G401.6 (cell line): ENCODE measurements at regions not wholly inside any gene's neighbourhood (a gene's known extent, or its start where the extent isn't known, plus 50 kb on each side); places are given as distances from the start of the nearest gene placed in this dataset.
"Not testable (repeated sequence)": the region's sequence is repeated elsewhere in the genome, so short reads cannot be mapped to it uniquely, and the experiment has no call there.

ENCODE experiments used
- FAIRE-seq: peaks from 2 replicates; lab custom pipeline; 2012; peaks lifted over from hg19 to GRCh38; lab: Jason Lieb, UNC

GRCh38 chr2:186302263-186302662, 183.8 kb upstream of the ZC3H15 start:
- no peak for FAIRE-seq

DNA sequence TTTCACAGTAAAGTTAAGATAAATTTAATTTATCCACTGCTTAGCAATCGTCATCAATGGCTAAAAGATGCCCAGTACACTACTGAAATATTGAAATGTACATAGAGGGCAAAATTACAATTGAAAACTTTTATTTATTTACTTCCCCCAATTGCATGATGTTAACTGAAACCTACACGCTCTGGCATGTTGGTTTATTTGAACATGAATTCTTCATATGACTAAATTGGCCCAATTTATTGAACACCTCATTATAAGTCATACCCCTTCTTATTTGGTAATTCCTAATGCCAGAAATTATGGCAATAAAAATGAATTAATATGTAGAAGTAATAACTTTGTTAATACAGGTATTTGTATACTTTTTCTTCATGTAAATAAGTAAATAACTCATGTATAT, 183.0 kb upstream of the ZC3H15 start:
- FAIRE-seq: no peak

DNA sequence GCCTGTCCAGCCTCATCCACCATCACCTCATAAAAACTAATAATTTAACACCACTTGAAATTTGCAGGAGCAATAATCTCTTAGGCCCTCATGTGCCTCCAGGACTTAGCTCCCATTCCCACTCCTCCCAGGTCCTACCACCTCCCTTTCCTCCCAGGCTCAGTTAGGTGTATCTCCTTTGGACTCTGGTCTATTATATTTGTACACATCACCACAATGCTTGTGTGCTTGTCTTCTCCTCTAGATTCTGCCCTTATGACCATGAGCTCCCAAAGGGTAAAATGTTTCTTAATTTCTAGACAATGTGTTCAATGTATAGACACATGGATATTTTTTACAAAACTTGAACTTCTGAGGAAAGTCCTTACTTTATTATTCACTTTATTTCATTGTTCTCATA, 182.0 kb upstream of the ZC3H15 start:
- FAIRE-seq: no peak

DNA sequence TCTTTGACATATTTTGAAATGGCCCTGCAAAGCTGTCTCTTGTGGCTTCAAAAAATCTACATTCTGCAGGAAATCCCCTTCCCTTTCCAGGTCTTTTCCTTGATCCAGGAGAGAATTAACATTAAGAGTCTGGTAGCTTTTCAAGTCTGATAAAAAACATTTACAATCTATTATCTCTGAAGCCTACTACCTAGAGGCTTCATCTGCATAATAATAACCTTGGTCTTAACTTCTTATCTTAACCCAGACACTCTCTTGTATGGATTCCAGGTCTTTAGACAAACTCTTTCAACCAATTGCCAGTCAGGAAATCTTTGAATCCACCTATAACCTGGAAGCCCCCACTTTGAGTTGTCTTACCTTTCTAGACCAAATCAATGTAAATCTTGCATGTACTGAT, 179.3 kb upstream of the ZC3H15 start:
- no peak for FAIRE-seq

DNA sequence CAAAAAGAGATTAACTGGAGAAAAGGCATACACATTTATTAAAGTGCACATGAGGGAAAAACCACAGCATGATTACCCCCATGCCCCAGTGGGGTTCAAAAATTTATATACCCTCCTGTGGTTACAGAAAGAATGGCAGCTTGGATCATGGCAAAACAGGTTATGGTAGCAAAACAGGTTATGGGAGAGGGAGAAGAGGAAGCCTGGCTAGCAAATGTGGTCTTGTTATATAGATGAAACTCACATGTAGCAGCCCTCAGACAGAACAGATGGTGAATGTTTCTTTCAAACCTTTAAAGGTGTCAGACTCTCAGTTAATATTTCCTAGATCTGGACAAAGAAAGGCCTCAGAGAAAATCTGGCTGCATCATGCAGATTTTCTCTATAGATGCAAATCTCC, 178.2 kb upstream of the ZC3H15 start:
- no peak for FAIRE-seq

DNA sequence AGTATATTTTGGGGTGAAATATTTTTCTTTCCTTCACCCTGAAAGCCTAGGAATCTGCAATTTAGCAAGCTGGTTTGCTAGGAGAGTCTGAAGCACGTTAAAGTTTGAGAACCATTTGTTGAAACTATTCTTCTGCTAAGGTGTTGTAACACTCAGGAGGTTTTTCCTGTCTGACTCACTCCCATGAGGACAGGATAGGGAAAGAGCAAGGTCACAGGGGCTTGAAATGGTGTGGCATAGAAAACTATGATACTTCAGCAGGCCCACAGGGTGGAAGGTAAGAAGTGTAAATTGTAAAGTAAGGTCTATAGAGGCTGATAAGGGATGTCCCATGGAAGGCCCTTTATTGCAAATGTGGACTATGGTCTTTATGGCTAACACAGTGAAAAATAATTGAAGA, 177.7 kb upstream of the ZC3H15 start:
- no peak for FAIRE-seq

- FAIRE-seq: no peak
Observed at GRCh38 chr2:186309901-186310300, 176.2 kb upstream of the ZC3H15 start.

- no peak for FAIRE-seq
Observed at GRCh38 chr2:186319105-186319504, 167.0 kb upstream of the ZC3H15 start.

GRCh38 chr2:186325827-186326535, 160.1 kb upstream of the ZC3H15 start:
- no peak for FAIRE-seq

DNA sequence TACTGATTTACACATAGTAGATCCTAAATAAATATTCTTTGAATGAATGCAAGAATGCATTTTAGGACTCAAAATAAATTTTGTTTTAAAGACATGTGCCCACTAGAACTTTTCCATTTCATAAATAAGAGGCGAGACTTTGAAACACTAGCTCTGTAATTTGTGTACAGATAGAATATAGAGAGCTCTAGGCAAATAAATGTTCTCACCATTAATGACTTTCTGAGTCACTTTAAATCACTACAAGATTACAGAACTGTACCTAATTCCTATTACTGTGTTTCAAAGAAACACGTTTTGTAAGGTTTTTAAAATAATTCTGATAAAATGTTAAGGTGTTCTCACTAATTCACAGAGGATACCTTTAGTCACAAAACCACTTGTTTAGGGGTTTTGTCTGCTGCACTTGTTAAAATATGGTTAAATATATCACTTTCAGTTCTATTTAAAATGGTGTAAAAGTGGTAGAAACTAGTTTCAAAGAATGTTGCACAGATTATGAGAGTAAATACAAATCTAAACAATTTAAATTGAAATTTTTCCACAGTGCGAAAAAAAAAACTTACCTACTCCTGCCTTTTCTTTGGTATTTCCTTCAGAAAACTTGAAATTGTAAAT, 158.7 kb upstream of the ZC3H15 start:
- peak; percentile 3 for FAIRE-seq

- no peak for FAIRE-seq
Observed at GRCh38 chr2:186328838-186329237, 157.2 kb upstream of the ZC3H15 start.

- no peak for FAIRE-seq
Observed at GRCh38 chr2:186330050-186330449, 156.0 kb upstream of the ZC3H15 start.

DNA sequence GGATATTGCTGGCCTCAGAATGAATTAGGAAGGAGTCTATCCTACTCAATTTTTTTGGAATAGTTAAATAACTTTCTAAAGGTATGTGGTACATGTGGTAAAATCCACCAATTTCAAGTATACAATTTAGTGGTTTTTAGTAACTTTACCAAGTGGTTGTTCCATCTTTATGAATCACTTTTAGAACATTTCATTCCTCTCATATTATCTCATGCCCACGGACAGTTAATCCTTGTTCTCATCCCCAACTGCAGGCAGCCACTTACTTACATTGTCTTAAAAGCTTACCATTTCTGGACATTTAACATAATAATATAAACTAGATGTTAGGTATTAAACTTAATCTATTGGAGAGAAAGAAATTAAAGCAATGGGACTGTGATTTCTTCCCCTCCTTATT, 146.3 kb upstream of the ZC3H15 start:
- no peak for FAIRE-seq

DNA sequence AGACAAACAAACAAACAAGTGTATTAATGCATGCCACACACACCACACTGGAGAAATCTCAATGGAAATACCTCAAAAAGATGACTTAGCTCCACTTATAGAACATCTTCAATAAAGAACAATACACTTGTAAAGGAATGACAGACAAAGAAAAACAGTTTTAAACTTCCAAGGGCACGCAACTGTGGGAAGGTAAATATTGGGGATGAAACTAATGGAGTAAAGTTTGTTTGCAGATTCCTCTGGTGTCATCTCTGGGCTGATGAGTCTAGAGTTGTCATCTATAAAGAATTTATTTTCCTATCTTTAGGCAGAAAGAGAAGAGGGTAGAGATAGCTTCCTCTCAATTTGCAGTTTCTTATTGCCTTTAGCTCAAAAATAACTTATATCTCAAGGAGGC, 144.0 kb upstream of the ZC3H15 start:
- no peak for FAIRE-seq

DNA sequence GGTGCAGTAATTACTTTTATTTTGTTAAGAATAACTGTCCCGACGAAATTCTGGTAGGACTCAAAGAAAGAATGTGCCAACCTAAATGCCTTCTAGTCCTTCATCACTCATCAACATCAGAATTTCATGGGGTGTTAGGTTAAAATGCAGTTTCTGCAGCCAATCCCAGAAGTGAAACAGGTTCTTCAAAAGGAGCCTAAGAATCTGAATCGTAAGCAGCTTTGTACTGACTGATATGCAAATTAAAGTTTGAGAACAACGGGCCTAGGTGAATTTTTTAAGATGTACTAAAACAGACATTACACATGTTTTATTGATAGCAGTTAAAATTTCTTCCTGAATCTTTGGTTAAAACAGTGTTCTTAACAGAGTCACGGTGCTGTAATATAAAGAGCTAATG, 140.3 kb upstream of the ZC3H15 start:
- FAIRE-seq: no peak

- no peak for FAIRE-seq
Observed at GRCh38 chr2:186346216-186346615, 139.8 kb upstream of the ZC3H15 start.

DNA sequence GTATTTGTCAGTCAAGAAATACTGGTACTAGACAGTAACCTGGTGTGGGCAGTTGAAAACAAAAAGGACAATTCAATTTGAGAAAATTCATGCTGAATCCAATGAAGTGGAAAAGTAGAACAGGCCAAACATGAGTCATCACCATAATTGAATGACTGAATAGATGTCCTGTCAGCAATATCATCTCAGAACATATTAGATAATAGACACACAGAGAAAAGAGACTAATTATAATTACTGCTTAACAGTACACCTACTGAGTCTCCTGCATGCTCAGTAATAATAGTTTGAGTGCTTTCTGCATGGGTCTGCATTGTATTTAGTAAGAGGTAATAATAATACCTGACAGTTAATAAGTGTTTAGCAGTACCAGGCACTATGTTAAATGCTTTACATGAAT, 138.6 kb upstream of the ZC3H15 start:
- no peak for FAIRE-seq

GRCh38 chr2:186348200-186348599, 137.9 kb upstream of the ZC3H15 start:
- no peak for FAIRE-seq

GRCh38 chr2:186349508-186349907, 136.6 kb upstream of the ZC3H15 start:
- no peak for FAIRE-seq

DNA sequence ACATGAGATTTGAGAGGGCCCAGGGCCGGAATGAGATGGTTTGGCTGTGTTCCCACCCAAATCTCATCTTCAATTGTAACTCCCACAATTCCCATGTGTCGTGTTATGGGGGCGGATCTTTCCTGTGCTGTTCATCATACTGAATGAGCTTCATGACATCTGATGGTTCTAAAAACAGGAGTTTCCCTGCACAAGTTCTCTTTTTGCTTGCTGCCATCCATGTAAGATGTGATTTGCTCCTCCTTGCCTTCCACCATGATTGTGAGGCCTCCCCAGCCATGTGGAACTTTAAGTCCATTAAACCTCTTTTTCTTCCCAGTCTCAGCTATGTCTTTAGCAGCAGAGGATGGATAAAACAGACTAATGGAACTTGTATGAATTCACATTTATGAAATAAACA, 131.9 kb upstream of the ZC3H15 start:
- not testable (repeated sequence) for FAIRE-seq

- FAIRE-seq: no peak
Observed at GRCh38 chr2:186365406-186365805, 120.7 kb upstream of the ZC3H15 start.

- FAIRE-seq: no peak
Observed at GRCh38 chr2:186379052-186379451, 107.0 kb upstream of the ZC3H15 start.

DNA sequence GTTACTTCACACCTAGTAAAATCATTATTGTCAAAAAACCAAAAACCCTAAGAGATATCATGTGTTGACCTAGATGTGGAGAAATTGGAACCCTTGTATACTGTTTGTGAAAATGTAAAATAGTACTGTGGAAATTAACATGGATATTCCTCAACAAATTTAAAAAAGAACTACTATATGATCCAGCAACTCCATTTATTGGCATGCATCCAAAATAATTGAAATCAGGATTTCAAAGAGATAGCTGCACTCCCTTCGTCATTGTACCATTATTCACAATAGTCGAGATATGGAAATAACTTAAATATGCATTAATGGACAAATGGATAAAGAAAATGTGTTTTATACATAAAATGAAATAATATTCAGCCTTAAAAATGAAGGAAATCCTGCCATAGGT, 105.3 kb upstream of the ZC3H15 start:
- FAIRE-seq: no peak

GRCh38 chr2:186381573-186381972, 104.5 kb upstream of the ZC3H15 start:
- FAIRE-seq: no peak
